ENCODE measurements at regions not wholly inside any gene's neighbourhood (a gene's known extent, or its start where the extent isn't known, plus 50 kb on each side); places are given as distances from the start of the nearest gene placed in this dataset.

GRCh38 chr10:105656856-105657255 is 1015.8 kb downstream of the SORCS3 start (continued):
- TF ChIP-seq CHD7 (IDR thresholded peaks at IDR 0.05; ENCODE audit: insufficient replicate concordance, low read length) (no peak), CHD1 (IDR thresholded peaks at IDR 0.05; ENCODE audit: low read depth, low read length) (no peak), EZH2 (IDR thresholded peaks at IDR 0.05; ENCODE audit: low read depth, low read length, severe bottlenecking) (no peak), CBX8 (IDR thresholded peaks at IDR 0.05; ENCODE audit: borderline replicate concordance, low read depth, low read length) (no peak), BCL11A (IDR thresholded peaks at IDR 0.05; ENCODE audit: low read depth in 2 of 2, low read length in 2 of 2) (no peak), NRF1 (IDR thresholded peaks at IDR 0.05; ENCODE audit: low read depth, low read length) (no peak), HDAC2 (IDR thresholded peaks at IDR 0.05; ENCODE audit: borderline replicate concordance in 1 of 2, low read depth in 2 of 2, low read length in 2 of 2) (no peak), TCF12 (IDR thresholded peaks at IDR 0.05; ENCODE audit: low read depth, low read length) (no peak), SIRT6 (IDR thresholded peaks at IDR 0.05; ENCODE audit: low read length) (no peak), YY1 (IDR thresholded peaks at IDR 0.05; ENCODE audit: low read depth, low read length) (no peak), RBBP5 (IDR thresholded peaks at IDR 0.05; ENCODE audit: borderline replicate concordance, low read depth, low read length) (no peak), POU5F1 (IDR thresholded peaks at IDR 0.05; ENCODE audit: low read depth, low read length) (no peak), CHD2 (IDR thresholded peaks at IDR 0.05; ENCODE audit: low read length) (no peak)
